Loucy (cell line): ENCODE measurements at regions not wholly inside any gene's neighbourhood (a gene's known extent, or its start where the extent isn't known, plus 50 kb on each side); places are given as distances from the start of the nearest gene placed in this dataset.

ENCODE experiments used
- H2AFZ ChIP-seq: fragments of 200-600 bp; sonication (generic); 2 replicates; pipeline ENCODE4 v1.6.0; 2016; ENCODE audit warnings: antibody characterized with exemption, mild to moderate bottlenecking, low read length, moderate library complexity
- H3F3A ChIP-seq: fragments of 200-600 bp; 2 replicates; pipeline ENCODE4 v1.6.0; 2016; ENCODE audit warnings: antibody characterized with exemption, low read depth, mild to moderate bottlenecking
- H3K27me3 ChIP-seq: fragments of 200-600 bp; sonication (generic); 2 replicates; pipeline ENCODE4 v1.6.1; 2014; ENCODE audit warnings: low read length, mild to moderate bottlenecking; ENCODE audit not compliant: insufficient read depth, poor library complexity, severe bottlenecking
- H3K36me3 ChIP-seq: fragments of 200-600 bp; sonication (generic); 2 replicates; pipeline ENCODE4 v1.6.1; 2016; ENCODE audit warnings: low read length; ENCODE audit not compliant: insufficient read depth
- H3K4me1 ChIP-seq: fragments of 200-600 bp; sonication (generic); 2 replicates; pipeline ENCODE4 v1.5.1; 2014; ENCODE audit warnings: low read length, mild to moderate bottlenecking; ENCODE audit not compliant: insufficient read depth, poor library complexity, severe bottlenecking
- H3K4me2 ChIP-seq: fragments of 200-600 bp; sonication (generic); 2 replicates; pipeline ENCODE4 v1.6.0; 2014; ENCODE audit warnings: antibody characterized with exemption, low read length, low read depth, mild to moderate bottlenecking; ENCODE audit not compliant: poor library complexity, severe bottlenecking
- H3K4me3 ChIP-seq: fragments of 200-600 bp; sonication (generic); 2 replicates; pipeline ENCODE4 v1.5.1; 2014; ENCODE audit warnings: low read length, mild to moderate bottlenecking, mixed read lengths; ENCODE audit not compliant: poor library complexity, severe bottlenecking
- H3K79me2 ChIP-seq: fragments of 200-600 bp; sonication (generic); 2 replicates; pipeline ENCODE4 v1.6.1; 2014; ENCODE audit warnings: low read length; ENCODE audit not compliant: insufficient read depth
- H3K9ac ChIP-seq: fragments of 200-600 bp; sonication (generic); 2 replicates; pipeline ENCODE4 v1.6.0; 2014; ENCODE audit warnings: mild to moderate bottlenecking, low read depth, low read length, moderate library complexity; ENCODE audit not compliant: poor library complexity, severe bottlenecking
- H3K9me2 ChIP-seq: fragments of 200-600 bp; sonication (generic); replicated peaks from 2 replicates; pipeline ENCODE4 v1.6.1; 2016; ENCODE audit warnings: low read depth, low read length, mixed read lengths
- H3K9me3 ChIP-seq: fragments of 200-600 bp; sonication (generic); 2 replicates; pipeline ENCODE4 v1.6.1; 2014; ENCODE audit warnings: mild to moderate bottlenecking, antibody characterized with exemption, low read length, low read depth; ENCODE audit not compliant: insufficient read depth
- H4K20me1 ChIP-seq: fragments of 200-600 bp; sonication (generic); 2 replicates; pipeline ENCODE4 v1.6.0; 2014; ENCODE audit warnings: antibody characterized with exemption, low read length, mild to moderate bottlenecking; ENCODE audit not compliant: insufficient read depth, poor library complexity, severe bottlenecking
- EZH2phosphoT487 ChIP-seq: fragments of 200-600 bp; IDR thresholded peaks from 2 replicates; pipeline ENCODE4 v1.6.1; 2018; ENCODE audit warnings: antibody characterized with exemption, mild to moderate bottlenecking, moderate library complexity, borderline replicate concordance
- TF ChIP-seq, protein P1 (sequence below): fragments of 200-600 bp; sonication (generic); conservative IDR thresholded peaks from 2 replicates; pipeline ENCODE4 v1.5.1; 2014; ENCODE audit warnings: mild to moderate bottlenecking, antibody characterized with exemption, low read length

GRCh38 chr5:113680534-113680933 is 167.0 kb downstream of the YTHDC2 start:
- Histone ChIP-seq H3K27me3 (no peaks in the 10 kb centered on the region), H3F3A (no peaks in the 10 kb centered on the region), H3K9me3 (no peaks in the 10 kb centered on the region), H3K79me2 (no peaks in the 10 kb centered on the region), H3K4me1 (no peaks in the 10 kb centered on the region), H2AFZ (no peak overlapping the region), H3K9me2 (no peaks in the 10 kb centered on the region), H3K4me2 (no peak overlapping the region), H3K36me3 (no peaks in the 10 kb centered on the region), H3K4me3 (no peak overlapping the region), H3K9ac (no peak overlapping the region), H4K20me1 (no peaks in the 10 kb centered on the region)
- TF ChIP-seq EZH2phosphoT487: no peak
- TF ChIP-seq, protein P1, sequence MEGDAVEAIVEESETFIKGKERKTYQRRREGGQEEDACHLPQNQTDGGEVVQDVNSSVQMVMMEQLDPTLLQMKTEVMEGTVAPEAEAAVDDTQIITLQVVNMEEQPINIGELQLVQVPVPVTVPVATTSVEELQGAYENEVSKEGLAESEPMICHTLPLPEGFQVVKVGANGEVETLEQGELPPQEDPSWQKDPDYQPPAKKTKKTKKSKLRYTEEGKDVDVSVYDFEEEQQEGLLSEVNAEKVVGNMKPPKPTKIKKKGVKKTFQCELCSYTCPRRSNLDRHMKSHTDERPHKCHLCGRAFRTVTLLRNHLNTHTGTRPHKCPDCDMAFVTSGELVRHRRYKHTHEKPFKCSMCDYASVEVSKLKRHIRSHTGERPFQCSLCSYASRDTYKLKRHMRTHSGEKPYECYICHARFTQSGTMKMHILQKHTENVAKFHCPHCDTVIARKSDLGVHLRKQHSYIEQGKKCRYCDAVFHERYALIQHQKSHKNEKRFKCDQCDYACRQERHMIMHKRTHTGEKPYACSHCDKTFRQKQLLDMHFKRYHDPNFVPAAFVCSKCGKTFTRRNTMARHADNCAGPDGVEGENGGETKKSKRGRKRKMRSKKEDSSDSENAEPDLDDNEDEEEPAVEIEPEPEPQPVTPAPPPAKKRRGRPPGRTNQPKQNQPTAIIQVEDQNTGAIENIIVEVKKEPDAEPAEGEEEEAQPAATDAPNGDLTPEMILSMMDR: no peak

- Histone ChIP-seq H3K27me3 (no peaks in the 10 kb centered on the region), H3K4me1 (no peaks in the 10 kb centered on the region), H3K79me2 (no peaks in the 10 kb centered on the region), H3K9ac (no peak overlapping the region), H3K4me2 (no peak overlapping the region), H3F3A (no peaks in the 10 kb centered on the region), H3K36me3 (no peaks in the 10 kb centered on the region), H4K20me1 (no peaks in the 10 kb centered on the region), H3K9me2 (no peaks in the 10 kb centered on the region), H3K9me3 (no peaks in the 10 kb centered on the region), H3K4me3 (no peak overlapping the region), H2AFZ (no peak overlapping the region)
- TF ChIP-seq EZH2phosphoT487: no peak
- TF ChIP-seq, protein P1: no peak
These were observed 169.1 kb downstream of the YTHDC2 start for GRCh38 chr5:113682497-113683136.

DNA sequence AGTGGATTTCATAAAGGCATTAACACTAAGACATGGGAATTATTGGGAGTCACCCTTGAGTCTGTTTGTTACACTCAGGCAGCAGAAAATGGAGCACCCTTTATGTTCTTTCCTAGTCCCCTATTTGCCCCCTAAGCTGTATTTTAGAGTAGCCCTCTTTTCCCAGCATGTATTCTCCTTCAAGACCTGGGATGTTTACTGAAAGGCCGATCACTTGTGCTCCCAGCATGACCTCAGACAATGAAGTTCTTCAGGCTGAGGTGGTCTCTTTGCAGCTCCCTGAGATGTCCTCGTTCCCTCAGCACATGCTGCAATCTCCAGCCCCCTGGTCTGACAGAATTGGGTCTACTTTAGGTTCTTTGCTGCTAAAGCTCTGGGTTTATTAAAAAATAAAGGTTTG is 169.7 kb downstream of the YTHDC2 start:
- no peak overlapping the region for H3K4me2 ChIP-seq
- no peak for TF ChIP-seq EZH2phosphoT487
- TF ChIP-seq, protein P1: no peak
- no peaks in the 10 kb centered on the region for H3K4me1 ChIP-seq
- H3K9ac ChIP-seq: no peak overlapping the region
- H3F3A ChIP-seq: no peaks in the 10 kb centered on the region
- no peak overlapping the region for H2AFZ ChIP-seq
- H3K27me3 ChIP-seq: no peaks in the 10 kb centered on the region
- no peaks in the 10 kb centered on the region for H3K9me2 ChIP-seq
- H3K36me3 ChIP-seq: no peaks in the 10 kb centered on the region
- H3K4me3 ChIP-seq: no peak overlapping the region
- no peaks in the 10 kb centered on the region for H3K79me2 ChIP-seq
- H3K9me3 ChIP-seq: no peaks in the 10 kb centered on the region
- no peaks in the 10 kb centered on the region for H4K20me1 ChIP-seq
